Putamen (tissue), 1 donor: ENCODE measurements at regions not wholly inside any gene's neighbourhood (a gene's known extent, or its start where the extent isn't known, plus 50 kb on each side); places are given as distances from the start of the nearest gene placed in this dataset.

ENCODE experiments used
- DNase-seq: peaks from one replicate; pipeline ENCODE4 v3.0.0-alpha.2; 2016; ENCODE audit warnings: low spot score

GRCh38 chr2:59077026-59077725 is 836.1 kb upstream of the FANCL start:
- DNase-seq: no peak

DNA sequence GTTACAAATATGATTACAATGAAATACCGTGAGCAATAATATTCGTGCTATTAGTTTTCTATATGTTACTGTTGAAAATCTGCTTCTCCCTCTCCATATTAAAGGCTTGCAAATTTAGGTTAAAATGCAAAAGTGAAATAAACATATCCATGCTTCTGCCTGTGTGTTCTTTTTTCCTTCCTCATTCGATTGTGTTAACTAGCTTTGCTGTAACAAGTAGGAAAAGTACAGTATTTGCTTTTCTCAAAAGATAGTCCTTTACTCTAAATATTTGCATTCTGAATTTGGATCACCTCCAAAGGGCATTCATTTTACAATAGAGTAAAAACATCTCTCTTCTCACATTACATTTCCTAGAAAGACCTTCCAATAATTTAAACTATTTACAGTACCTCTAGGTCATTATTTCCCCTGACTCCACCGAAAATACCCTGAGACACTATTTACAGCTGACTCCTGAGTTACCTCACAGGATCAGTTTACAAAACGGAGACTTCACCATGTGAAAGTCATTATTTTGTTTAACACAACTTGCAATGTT is 835.0 kb upstream of the FANCL start:
- no peak for DNase-seq

GRCh38 chr2:59074071-59074470 is 832.9 kb upstream of the FANCL start:
- DNase-seq: no peak

GRCh38 chr2:59073286-59073685 is 832.2 kb upstream of the FANCL start:
- no peak for DNase-seq

DNA sequence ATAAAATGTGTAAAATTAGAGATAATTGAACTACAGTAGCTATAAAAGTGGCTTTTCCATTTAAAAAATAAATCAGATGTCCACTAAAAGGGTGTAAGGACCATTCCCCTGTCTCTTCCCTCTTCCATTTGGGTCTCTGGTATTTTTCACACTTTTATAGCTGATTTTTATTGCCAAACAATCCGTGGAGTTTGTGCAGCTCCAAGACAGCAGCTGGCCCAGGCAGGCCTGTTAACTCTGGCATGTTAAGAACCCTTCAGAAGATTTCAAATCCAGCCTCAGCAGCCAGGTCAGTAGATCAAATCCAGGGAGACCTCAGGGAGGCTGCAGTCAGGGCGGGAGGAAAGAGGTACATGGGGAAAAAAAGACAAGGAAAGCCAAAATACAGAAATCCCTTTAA is 827.1 kb upstream of the FANCL start:
- no peak for DNase-seq

GRCh38 chr2:59066787-59067399 is 825.8 kb upstream of the FANCL start:
- no peak for DNase-seq

- DNase-seq: no peak
Measured at GRCh38 chr2:59047373-59047995, 806.4 kb upstream of the FANCL start.

DNA sequence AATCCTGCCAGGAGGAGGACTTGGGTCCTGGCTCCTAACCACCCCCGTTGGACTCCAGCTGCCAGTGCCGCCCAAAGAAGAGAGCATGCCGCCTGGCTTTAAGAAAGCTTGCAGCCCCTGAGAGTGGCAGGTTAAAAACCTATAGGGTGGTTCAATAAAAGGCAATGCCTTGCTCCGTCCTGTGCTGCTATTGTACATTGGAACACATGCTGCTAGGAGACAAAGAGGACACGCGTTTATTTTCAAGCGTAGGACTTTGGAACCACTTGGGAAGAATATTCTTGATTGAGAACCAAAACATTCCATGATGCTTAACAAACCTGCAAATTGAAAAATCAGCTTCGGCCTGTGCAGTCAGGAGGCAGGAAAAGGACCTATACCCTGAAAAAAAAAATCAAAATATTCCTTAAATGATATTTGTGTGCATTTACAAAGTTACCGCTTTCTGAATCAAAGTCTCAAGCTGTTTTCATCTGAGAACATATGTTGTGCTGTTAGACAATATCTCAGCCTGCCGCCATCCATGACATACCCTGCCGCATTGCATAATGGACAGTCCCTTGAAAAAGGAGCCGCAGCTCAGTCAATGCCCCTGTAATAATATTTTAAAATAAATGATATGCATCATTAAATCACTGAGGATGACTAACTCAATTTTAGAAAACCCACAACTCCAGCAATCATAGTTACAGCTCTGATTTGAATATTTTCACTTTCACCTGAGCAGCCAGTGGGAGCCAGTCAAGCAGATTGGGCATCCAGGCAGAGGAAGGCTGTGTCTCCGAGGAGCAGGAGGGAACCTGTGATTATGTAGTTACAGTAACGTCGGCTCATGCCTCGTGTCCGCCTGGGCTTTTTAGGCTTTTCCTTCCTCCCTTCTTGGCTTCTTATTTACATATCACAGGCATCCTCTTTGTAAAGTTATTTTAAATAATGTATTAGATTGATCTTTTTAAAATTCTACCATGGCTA is 805.6 kb upstream of the FANCL start:
- no peak for DNase-seq

DNA sequence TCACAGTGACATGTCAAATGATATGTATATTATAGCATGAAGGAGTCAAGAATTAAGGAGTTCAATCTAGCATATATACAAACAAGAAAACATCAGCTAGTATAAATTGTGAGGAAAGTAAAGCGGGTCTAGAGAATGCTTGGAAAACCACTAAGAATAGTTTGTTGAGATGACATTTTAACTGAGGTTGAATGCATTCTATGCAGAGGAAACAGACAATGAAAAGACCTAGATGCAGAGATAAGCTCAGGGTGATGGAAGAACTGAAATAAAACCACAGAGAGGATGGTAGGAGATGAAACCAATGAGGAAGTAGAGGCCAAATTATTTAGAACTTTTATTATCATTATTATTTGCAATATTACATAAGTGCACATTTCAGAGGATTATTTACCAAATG is 803.6 kb upstream of the FANCL start:
- no peak for DNase-seq

- DNase-seq: no peak
Measured at GRCh38 chr2:59041139-59041538, 800.0 kb upstream of the FANCL start.

DNA sequence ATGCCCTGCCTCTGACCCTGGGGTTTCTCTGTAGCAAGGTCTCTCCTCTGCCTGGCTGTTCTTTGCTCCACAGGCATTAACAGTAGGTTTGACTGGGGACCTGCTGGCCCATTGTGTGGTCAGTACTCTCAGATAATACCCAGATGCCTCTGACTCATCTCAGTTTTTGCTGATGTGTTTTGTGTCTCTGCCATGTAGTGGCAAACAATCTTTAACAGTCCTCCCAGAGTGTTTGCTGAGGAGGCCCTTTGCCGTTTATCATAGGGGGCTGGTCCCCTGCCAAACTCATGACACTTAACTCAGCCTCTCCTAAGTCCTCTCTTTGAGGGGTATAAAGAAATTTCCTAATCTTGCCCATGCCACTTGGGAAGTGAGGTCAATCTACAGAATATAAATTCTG is 793.7 kb upstream of the FANCL start:
- no peak for DNase-seq

GRCh38 chr2:59034106-59034505 is 793.0 kb upstream of the FANCL start:
- no peak for DNase-seq

DNA sequence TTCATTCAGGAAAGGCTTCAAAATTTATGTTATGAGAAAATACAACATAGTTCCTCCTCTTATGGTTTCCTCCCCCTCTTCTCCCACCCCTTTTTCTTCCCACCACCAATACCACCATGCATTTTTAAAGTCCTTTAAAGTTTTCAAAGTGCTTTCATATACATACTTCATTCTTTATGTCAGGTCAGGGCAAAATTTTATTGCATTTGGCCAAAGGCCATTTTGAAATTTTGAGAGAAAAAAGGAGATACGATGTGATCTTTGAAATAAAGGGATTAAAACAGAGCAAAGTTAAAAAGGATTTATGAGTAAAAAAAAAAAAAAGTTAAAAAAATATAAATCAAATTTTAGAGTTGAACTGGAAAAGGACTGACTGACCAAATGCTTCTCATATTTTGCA is 792.5 kb upstream of the FANCL start:
- no peak for DNase-seq

DNA sequence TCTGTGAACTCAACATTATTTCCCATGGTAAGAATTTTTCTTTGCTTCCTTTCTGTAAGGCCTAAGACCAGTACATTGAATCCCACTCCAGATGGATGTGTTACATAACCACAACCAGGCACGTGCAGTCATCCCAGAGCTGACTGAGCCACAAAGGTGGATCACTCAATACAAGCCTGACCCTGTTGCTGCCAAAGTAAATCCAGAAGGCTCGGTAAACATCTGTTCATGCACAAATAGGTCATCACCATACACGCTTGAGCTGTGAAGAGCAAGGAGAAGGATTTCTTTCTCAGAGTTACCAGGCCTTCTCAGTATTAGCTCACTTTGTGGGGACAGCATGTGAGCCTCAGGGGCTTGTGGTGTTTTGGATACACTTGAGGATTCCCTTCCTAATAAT is 791.4 kb upstream of the FANCL start:
- DNase-seq: no peak

- no peak for DNase-seq
Measured at GRCh38 chr2:59029058-59029457, 787.9 kb upstream of the FANCL start.

DNA sequence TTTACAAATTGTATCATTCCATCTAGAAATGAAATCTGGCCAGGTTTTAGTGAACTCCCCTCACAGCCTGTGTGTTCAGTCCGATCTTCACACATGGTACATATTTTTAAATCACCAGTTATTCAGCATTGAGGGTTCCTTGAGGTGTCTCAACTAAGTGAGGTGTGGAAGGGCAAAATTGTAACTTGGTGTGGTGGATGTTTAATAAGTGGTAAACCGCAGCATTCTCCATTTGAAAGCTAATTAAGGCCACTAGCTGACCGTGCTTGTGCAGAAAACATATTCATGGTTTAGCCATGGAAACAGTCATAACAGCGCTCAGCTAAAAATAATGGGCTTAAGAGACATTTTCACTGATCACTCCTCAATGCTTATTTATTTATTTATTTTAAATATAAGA is 786.2 kb upstream of the FANCL start:
- DNase-seq: no peak

GRCh38 chr2:59025157-59025757 is 784.1 kb upstream of the FANCL start:
- DNase-seq: no peak

DNA sequence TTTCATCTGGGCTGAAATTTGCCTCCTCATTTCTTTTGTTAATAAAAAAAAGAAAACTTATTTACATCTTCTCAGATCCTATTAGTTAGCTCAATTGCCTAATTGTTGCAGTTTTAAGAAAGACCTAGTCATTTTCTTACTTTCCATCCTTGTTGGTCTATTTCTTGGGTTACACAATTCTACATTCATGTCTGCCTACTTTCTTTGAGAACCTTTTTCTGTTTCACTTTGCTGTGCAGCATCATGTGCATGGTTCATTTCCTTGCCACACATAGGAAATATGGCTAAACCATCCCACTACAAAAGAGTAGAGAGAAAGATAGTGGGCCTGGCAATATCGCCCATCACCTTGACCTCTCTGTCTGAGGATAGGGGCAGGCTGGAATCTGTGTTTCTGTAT is 780.7 kb upstream of the FANCL start:
- DNase-seq: no peak

DNA sequence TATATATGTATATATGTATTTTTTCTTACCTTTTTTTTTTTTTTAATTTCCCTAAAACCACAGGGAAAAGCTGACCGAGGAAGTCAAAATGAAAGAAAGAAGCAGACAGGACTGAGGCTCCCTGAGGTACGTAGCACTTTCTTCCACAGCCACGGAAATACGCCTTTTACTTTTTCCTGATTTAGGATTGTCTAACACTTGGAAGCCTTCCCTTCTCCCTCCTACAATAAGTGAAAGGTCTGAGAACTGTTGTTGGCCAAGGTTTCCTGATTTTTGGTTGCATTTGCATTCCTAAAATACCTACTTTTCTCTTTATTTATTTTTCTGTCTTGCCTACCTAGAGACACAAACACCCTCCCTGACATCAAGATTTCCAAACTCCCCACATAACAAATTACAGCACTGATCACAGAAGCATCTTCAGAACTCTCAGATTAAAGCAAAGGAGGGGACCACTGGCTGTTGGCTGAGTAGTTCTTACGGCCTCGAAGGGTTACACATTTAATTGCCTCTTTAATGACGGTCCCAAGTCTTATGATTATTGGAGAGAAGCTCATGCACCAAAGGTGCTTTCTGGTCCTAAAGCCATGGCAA is 778.5 kb upstream of the FANCL start:
- no peak for DNase-seq

DNA sequence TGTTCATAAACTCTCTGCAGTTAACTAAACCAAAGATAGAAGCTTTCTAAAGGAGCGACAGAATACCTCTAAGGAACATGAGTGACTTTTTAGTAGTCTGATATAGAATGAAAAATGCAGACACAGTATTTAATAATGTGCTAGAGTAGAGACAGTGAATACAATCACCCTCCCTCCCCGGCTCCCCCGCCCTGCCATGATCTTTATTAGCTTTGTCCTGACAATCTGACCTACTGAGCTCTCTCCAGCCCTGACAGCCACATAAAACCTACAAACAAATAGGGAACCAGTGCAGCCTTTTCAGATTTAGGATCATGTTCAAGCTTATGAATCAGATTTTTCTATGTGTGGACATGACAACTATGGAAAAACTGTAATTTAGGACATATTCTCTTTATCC is 777.6 kb upstream of the FANCL start:
- DNase-seq: no peak

GRCh38 chr2:59015027-59015426 is 773.9 kb upstream of the FANCL start:
- no peak for DNase-seq
